B cell (primary cell): ENCODE measurements at regions not wholly inside any gene's neighbourhood (a gene's known extent, or its start where the extent isn't known, plus 50 kb on each side); places are given as distances from the start of the nearest gene placed in this dataset.

Experiments
- ATAC-seq: fragments of 200-7000 bp; cut with Tn5 transposase; one replicate; pipeline ENCODE4 v1.10.0; 2021; ENCODE audit warnings: low read depth, mild to moderate bottlenecking, moderate number of reproducible peaks, moderate library complexity
- CTCF ChIA-PET: fragments of 350-600 bp; sonication (Branson Sonifier 250); formaldehyde crosslinking; loops from one replicate; lab custom pipeline; 2021; ENCODE audit warnings: antibody characterized with exemption, inconsistent platforms; lab: Charles Lee
- POLR2A ChIA-PET: fragments of 350-600 bp; sonication (Branson Sonifier 250); formaldehyde crosslinking; loops from one replicate; lab custom pipeline; 2021; ENCODE audit warnings: antibody characterized with exemption; lab: Charles Lee
- DNase-seq: peaks from one replicate; pipeline ENCODE4 v3.0.0; 2013
- H2AFZ ChIP-seq: 2 replicates; pipeline ENCODE4 v1.6.1; 2012; ENCODE audit warnings: mild to moderate bottlenecking, low read depth, low read length; ENCODE audit not compliant: insufficient read depth, poor library complexity, severe bottlenecking
- H3K27ac ChIP-seq, 2 donors: 1 replicate in 1 of 2; 2 replicates in 1 of 2; pipeline ENCODE4 v1.5.1; 2012 to 2013; ENCODE audit warnings: low read length in 2 of 2, mild to moderate bottlenecking in 2 of 2, moderate library complexity in 1 of 2
- H3K27me3 ChIP-seq, 4 experiments: fragments of 200-600 bp in 1 of 4; sonication (generic) in 1 of 4; replicated peaks in 1 of 4; 1 replicate in 2 of 4; 2 replicates in 2 of 4; pipeline versions ENCODE4 v1.6.1 to v1.7.0; 2013 to 2016; ENCODE audit warnings: low read length in 3 of 4, mild to moderate bottlenecking in 2 of 4, mixed read lengths in 1 of 4, moderate library complexity in 1 of 4; ENCODE audit not compliant: insufficient read depth in 4 of 4, control insufficient read depth in 3 of 4; ENCODE audit errors: control extremely low read depth in 1 of 4
- H3K36me3 ChIP-seq, 2 experiments: replicated peaks in 1 of 2; 1 replicate in 1 of 2; 2 replicates in 1 of 2; pipeline versions ENCODE4 v1.6.1 to v1.7.1; 2013; ENCODE audit warnings: low read length in 1 of 2; ENCODE audit not compliant: insufficient read depth in 2 of 2, control insufficient read depth in 1 of 2; ENCODE audit errors: control extremely low read depth in 1 of 2, extremely low read depth in 1 of 2
- H3K4me1 ChIP-seq, 2 donors: fragments of 200-600 bp in 1 of 2; sonication (generic) in 1 of 2; 1 replicate in 1 of 2; 2 replicates in 1 of 2; pipeline versions ENCODE4 v1.5.1 to v1.6.1; 2013 to 2017; ENCODE audit warnings: low read length in 2 of 2; ENCODE audit not compliant: control insufficient read depth in 2 of 2, insufficient read depth in 2 of 2
- H3K4me2 ChIP-seq: replicated peaks from 2 replicates; pipeline ENCODE3; 2012; ENCODE audit warnings: mild to moderate bottlenecking, low read depth, low read length; ENCODE audit not compliant: poor library complexity, severe bottlenecking
- H3K4me3 ChIP-seq, 5 experiments: fragments of 200-600 bp in 1 of 5; sonication (generic) in 1 of 5; 1 replicate in 3 of 5; 2 replicates in 2 of 5; pipeline versions ENCODE4 v1.5.1 to v1.7.0; 2011 to 2016; ENCODE audit warnings: low read length in 4 of 5, mild to moderate bottlenecking in 4 of 5, low read depth in 2 of 5, control low read depth in 1 of 5, moderate library complexity in 1 of 5; ENCODE audit not compliant: insufficient read depth in 1 of 5; ENCODE audit errors: control extremely low read depth in 1 of 5, extremely low read depth in 1 of 5
- H3K79me2 ChIP-seq: fragments of 200-600 bp; sonication (generic); one replicate; pipeline ENCODE4 v1.6.0; 2016; ENCODE audit warnings: low read length; ENCODE audit not compliant: control insufficient read depth, insufficient read depth
- H3K9ac ChIP-seq: fragments of 200-600 bp; sonication (generic); 2 replicates; pipeline ENCODE4 v1.6.1; 2017; ENCODE audit warnings: mild to moderate bottlenecking, low read length, moderate library complexity
- H3K9me3 ChIP-seq, 3 donors: one replicate each; pipeline versions ENCODE4 v1.6.1 to v1.7.1; 2013; ENCODE audit warnings: low read length in 2 of 3; ENCODE audit not compliant: control insufficient read depth in 2 of 3, insufficient read depth in 1 of 3; ENCODE audit errors: control extremely low read depth in 1 of 3
- H4K20me1 ChIP-seq: 2 replicates; pipeline ENCODE4 v1.6.0; 2012; ENCODE audit warnings: mild to moderate bottlenecking, low read length; ENCODE audit not compliant: insufficient read depth, control insufficient read depth, poor library complexity, severe bottlenecking
- H3K27ac Mint-ChIP-seq: one replicate; pipeline ENCODE4 v1.8.0; 2021; ENCODE audit warnings: mixed read lengths
- H3K27me3 Mint-ChIP-seq: one replicate; pipeline ENCODE4 v1.8.0; 2021; ENCODE audit warnings: mixed read lengths
- H3K4me1 Mint-ChIP-seq: one replicate; pipeline ENCODE4 v1.8.0; 2021; ENCODE audit warnings: mixed read lengths
- H3K4me3 Mint-ChIP-seq: one replicate; pipeline ENCODE4 v1.8.0; 2021; ENCODE audit warnings: mixed read lengths
- H3K9me3 Mint-ChIP-seq: one replicate; pipeline ENCODE4 v1.8.0; 2022; ENCODE audit warnings: mixed read lengths; ENCODE audit not compliant: insufficient read depth
- EZH2 ChIP-seq: IDR thresholded peaks from 2 replicates; pipeline ENCODE4 v1.6.1; 2012; ENCODE audit warnings: borderline replicate concordance, low read depth, mild to moderate bottlenecking, moderate library complexity, low read length; ENCODE audit not compliant: insufficient read depth, poor library complexity, severe bottlenecking
- WGBS: methylation state at CpG from one replicate; pipeline ENCODE4 v1.1.5; 2013; ENCODE audit warnings: missing lambda C conversion rate; ENCODE audit not compliant: insufficient coverage; 5-methylcytosine and 5-hydroxymethylcytosine counted together
- intact Hi-C: fragments of 100-400 bp; cut with micrococcal nuclease; formaldehyde crosslinking; loops from one replicate; pipeline ENCODE4 v1.10.0; 2022
- TF ChIP-seq, protein P1 (sequence below): fragments of 200-600 bp; IDR thresholded peaks from one replicate; pipeline ENCODE4 v1.8.0; 2022; ENCODE audit warnings: antibody characterized with exemption, mild to moderate bottlenecking

DNA sequence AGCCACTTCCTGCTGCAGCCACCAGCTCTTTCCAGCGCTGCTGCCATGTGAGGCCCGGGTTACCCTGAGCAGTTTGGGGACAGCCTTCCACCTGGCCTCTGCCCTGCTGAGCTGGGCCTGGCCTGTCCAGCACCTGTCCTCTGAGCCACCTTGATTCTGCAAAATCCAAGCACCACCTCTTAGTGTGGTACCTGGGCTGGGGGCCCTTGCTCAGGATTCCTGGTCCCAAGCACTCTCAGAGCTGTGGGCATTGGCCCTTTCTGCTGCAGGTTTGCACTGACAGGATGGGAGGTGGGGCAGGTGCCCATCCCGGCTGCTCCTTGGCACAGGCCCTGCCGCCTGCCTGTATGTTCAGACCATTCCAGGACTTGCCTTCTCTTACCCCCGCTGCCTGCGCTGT, 309.2 kb upstream of the IRX4 start:
- no peaks in the 10 kb centered on the region for H3K4me1 ChIP-seq
- no peaks in the 10 kb centered on the region for H3K79me2 ChIP-seq
- Mint-ChIP-seq H3K9me3 (peaks cover 3% of the 10 kb centered on the region), H3K27ac (no peak overlapping the region), H3K4me1 (no peaks in the 10 kb centered on the region), H3K27me3 (peaks cover 2% of the 10 kb centered on the region), H3K4me3 (no peak overlapping the region)
- no peak for TF ChIP-seq EZH2
- TF ChIP-seq, protein P1, sequence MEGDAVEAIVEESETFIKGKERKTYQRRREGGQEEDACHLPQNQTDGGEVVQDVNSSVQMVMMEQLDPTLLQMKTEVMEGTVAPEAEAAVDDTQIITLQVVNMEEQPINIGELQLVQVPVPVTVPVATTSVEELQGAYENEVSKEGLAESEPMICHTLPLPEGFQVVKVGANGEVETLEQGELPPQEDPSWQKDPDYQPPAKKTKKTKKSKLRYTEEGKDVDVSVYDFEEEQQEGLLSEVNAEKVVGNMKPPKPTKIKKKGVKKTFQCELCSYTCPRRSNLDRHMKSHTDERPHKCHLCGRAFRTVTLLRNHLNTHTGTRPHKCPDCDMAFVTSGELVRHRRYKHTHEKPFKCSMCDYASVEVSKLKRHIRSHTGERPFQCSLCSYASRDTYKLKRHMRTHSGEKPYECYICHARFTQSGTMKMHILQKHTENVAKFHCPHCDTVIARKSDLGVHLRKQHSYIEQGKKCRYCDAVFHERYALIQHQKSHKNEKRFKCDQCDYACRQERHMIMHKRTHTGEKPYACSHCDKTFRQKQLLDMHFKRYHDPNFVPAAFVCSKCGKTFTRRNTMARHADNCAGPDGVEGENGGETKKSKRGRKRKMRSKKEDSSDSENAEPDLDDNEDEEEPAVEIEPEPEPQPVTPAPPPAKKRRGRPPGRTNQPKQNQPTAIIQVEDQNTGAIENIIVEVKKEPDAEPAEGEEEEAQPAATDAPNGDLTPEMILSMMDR, result no peak
- no peak overlapping the region for H3K9ac ChIP-seq
- H3K4me3 ChIP-seq, result no peak overlapping the region
- no peaks in the 10 kb centered on the region for H3K27me3 ChIP-seq
- 87% methylated on average over 6 of the region's 6 CpGs for WGBS
- peaks cover 0 to 17% (median 0%) of the 10 kb centered on the region in 3 donors for H3K9me3 ChIP-seq
- H4K20me1 ChIP-seq, result no peaks in the 10 kb centered on the region
- intact Hi-C loops, result no loop called here
- ChIA-PET CTCF (no interaction called here), POLR2A (no interaction called here)
- no peak for DNase-seq
- no peak for ATAC-seq
- H3K27ac ChIP-seq, result no peak overlapping the region
- no peak overlapping the region for H2AFZ ChIP-seq
- H3K4me2 ChIP-seq, result no peak overlapping the region
- no peaks in the 10 kb centered on the region for H3K36me3 ChIP-seq

DNA sequence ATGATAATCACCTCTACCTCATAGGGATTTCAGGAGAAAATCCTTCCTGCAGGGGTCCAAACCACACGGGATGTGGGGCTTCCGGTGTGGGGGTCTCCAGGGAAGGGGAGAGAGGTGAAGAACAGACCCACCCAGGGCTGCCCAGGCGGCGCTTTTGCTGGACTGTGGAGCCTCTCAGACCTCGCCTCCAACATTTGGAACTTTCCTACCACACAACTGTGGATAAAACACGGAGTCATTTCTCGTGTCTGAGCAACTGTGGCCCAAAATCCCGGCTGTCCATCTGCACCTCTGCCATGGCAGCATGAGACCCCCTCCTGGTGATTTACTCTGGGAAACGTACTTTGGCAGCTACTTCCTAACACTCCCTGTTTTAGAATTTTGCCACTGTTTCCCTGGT, 307.8 kb upstream of the IRX4 start:
- H3K4me1 Mint-ChIP-seq, result no peaks in the 10 kb centered on the region
- DNase-seq (no peak), ATAC-seq (no peak)
- no peak overlapping the region for H3K27ac ChIP-seq
- no peaks in the 10 kb centered on the region for H3K79me2 ChIP-seq
- WGBS, result 87% methylated on average over 4 of the region's 9 CpGs
- ChIA-PET POLR2A (no interaction called here), CTCF (no interaction called here)
- H3K9ac ChIP-seq, result no peak overlapping the region
- no peak overlapping the region for H3K27ac Mint-ChIP-seq
- H2AFZ ChIP-seq, result no peak overlapping the region
- TF ChIP-seq EZH2, result no peak
- TF ChIP-seq, protein P1, result no peak
- H3K4me3 ChIP-seq, result no peak overlapping the region
- intact Hi-C loops, result no loop called here
- H3K27me3 Mint-ChIP-seq, result no peaks in the 10 kb centered on the region
- H3K4me3 Mint-ChIP-seq, result no peak overlapping the region
- no peaks in the 10 kb centered on the region for H4K20me1 ChIP-seq
- H3K9me3 ChIP-seq, result peaks cover 0 to 29% (median 0%) of the 10 kb centered on the region in 3 donors
- H3K4me1 ChIP-seq, result no peaks in the 10 kb centered on the region
- H3K27me3 ChIP-seq, result no peaks in the 10 kb centered on the region
- H3K9me3 Mint-ChIP-seq, result peaks cover under 1% of the 10 kb centered on the region
- no peaks in the 10 kb centered on the region for H3K36me3 ChIP-seq
- no peak overlapping the region for H3K4me2 ChIP-seq
